Liver (tissue), 8 donors: ENCODE measurements at regions not wholly inside any gene's neighbourhood (a gene's known extent, or its start where the extent isn't known, plus 50 kb on each side); places are given as distances from the start of the nearest gene placed in this dataset.

Source experiments
- DNase-seq: peaks from one replicate; pipeline ENCODE4 v3.0.0-alpha.2; 2017; ENCODE audit warnings: low spot score
- H3K27ac ChIP-seq, 2 donors: one replicate each; pipeline ENCODE4 v1.7.0; 2013; ENCODE audit warnings: inconsistent platforms in 2 of 2, low read length in 2 of 2, control low read depth in 1 of 2, low read depth in 1 of 2, mild to moderate bottlenecking in 1 of 2
- H3K27me3 ChIP-seq, 4 donors: one replicate each; pipeline versions ENCODE4 v1.6.1 to v1.7.0; 2013; ENCODE audit warnings: low read length in 3 of 4, inconsistent platforms in 1 of 4, mild to moderate bottlenecking in 1 of 4, moderate library complexity in 1 of 4; ENCODE audit not compliant: control insufficient read depth in 4 of 4, insufficient read depth in 4 of 4
- H3K36me3 ChIP-seq, 4 donors: one replicate each; pipeline versions ENCODE4 v1.6.1 to v1.7.0; 2013; ENCODE audit warnings: low read length in 3 of 4, mild to moderate bottlenecking in 3 of 4, low read depth in 1 of 4, moderate library complexity in 1 of 4; ENCODE audit not compliant: control insufficient read depth in 4 of 4, insufficient read depth in 3 of 4
- H3K4me1 ChIP-seq, 4 donors: one replicate each; pipeline versions ENCODE4 v1.6.1 to v1.7.0; 2013; ENCODE audit warnings: low read length in 3 of 4, mild to moderate bottlenecking in 3 of 4, moderate library complexity in 1 of 4; ENCODE audit not compliant: control insufficient read depth in 4 of 4, insufficient read depth in 4 of 4
- H3K4me3 ChIP-seq, 3 donors: one replicate each; pipeline versions ENCODE4 v1.6.1 to v1.7.0; 2013; ENCODE audit warnings: low read length in 3 of 3, control low read depth in 1 of 3, low read depth in 1 of 3, mild to moderate bottlenecking in 1 of 3
- H3K9ac ChIP-seq, 2 donors: one replicate each; pipeline ENCODE4 v1.7.0; 2013; ENCODE audit warnings: low read length in 2 of 2, mild to moderate bottlenecking in 2 of 2, moderate library complexity in 2 of 2, control low read depth in 1 of 2, low read depth in 1 of 2
- H3K9me3 ChIP-seq, 4 donors: one replicate each; pipeline versions ENCODE4 v1.6.1 to v1.7.0; 2013; ENCODE audit warnings: low read length in 3 of 4; ENCODE audit not compliant: control insufficient read depth in 4 of 4
- ATF3 ChIP-seq: IDR thresholded peaks from 2 replicates; pipeline ENCODE4 v1.6.1; 2016; ENCODE audit warnings: antibody characterized with exemption
- CTCF ChIP-seq: fragments of 150-350 bp; IDR thresholded peaks from 2 replicates; pipeline ENCODE4 v1.5.1; 2017; ENCODE audit warnings: improper control_type of control experiment, low read depth, low read length; ENCODE audit not compliant: missing input control
- EGR1 ChIP-seq, 2 donors: IDR thresholded peaks; 2 replicates each; pipeline ENCODE4 v1.6.1; 2016 to 2018; ENCODE audit warnings: antibody characterized with exemption in 2 of 2, low read depth in 2 of 2
- FOXA1 ChIP-seq: IDR thresholded peaks from 2 replicates; pipeline ENCODE4 v1.6.1; 2016; ENCODE audit warnings: antibody characterized with exemption
- FOXA2 ChIP-seq: IDR thresholded peaks from 2 replicates; pipeline ENCODE4 v1.6.1; 2016; ENCODE audit warnings: antibody characterized with exemption
- GABPA ChIP-seq, 2 donors: IDR thresholded peaks in 1 of 2; conservative IDR thresholded peaks in 1 of 2; 2 replicates each; pipeline ENCODE4 v1.6.1; 2016; ENCODE audit warnings: antibody characterized with exemption in 2 of 2, mild to moderate bottlenecking in 1 of 2, moderate library complexity in 1 of 2
- HNF4A ChIP-seq, 2 donors: conservative IDR thresholded peaks; 2 replicates each; pipeline ENCODE4 v1.6.1; 2016; ENCODE audit warnings: antibody characterized with exemption in 2 of 2, mild to moderate bottlenecking in 2 of 2
- HNF4G ChIP-seq: IDR thresholded peaks from 2 replicates; pipeline ENCODE4 v1.6.1; 2016; ENCODE audit warnings: antibody characterized with exemption
- JUND ChIP-seq, 2 donors: IDR thresholded peaks; 2 replicates each; pipeline ENCODE4 v1.6.1; 2016; ENCODE audit warnings: antibody characterized with exemption in 2 of 2
- MAX ChIP-seq: IDR thresholded peaks from 2 replicates; pipeline ENCODE4 v1.6.1; 2016; ENCODE audit warnings: antibody characterized with exemption
- NR2F2 ChIP-seq: IDR thresholded peaks from 2 replicates; pipeline ENCODE4 v1.6.1; 2016; ENCODE audit warnings: antibody characterized with exemption
- RAD21 ChIP-seq, 2 donors: IDR thresholded peaks; 2 replicates each; pipeline ENCODE4 v1.6.1; 2016; ENCODE audit warnings: antibody characterized with exemption in 2 of 2, mild to moderate bottlenecking in 2 of 2
- REST ChIP-seq: IDR thresholded peaks from 2 replicates; pipeline ENCODE4 v1.6.1; 2016; ENCODE audit warnings: antibody characterized with exemption, mild to moderate bottlenecking
- RXRA ChIP-seq, 2 donors: IDR thresholded peaks; 2 replicates each; pipeline ENCODE4 v1.6.1; 2017 to 2018; ENCODE audit warnings: antibody characterized with exemption in 2 of 2, mild to moderate bottlenecking in 1 of 2
- SP1 ChIP-seq: IDR thresholded peaks from 2 replicates; pipeline ENCODE4 v1.6.1; 2018; ENCODE audit warnings: antibody characterized with exemption, mild to moderate bottlenecking
- TAF1 ChIP-seq: conservative IDR thresholded peaks from 2 replicates; pipeline ENCODE4 v1.6.1; 2016; ENCODE audit warnings: antibody characterized with exemption, mild to moderate bottlenecking
- YY1 ChIP-seq: IDR thresholded peaks from 2 replicates; pipeline ENCODE4 v1.6.1; 2016; ENCODE audit warnings: antibody characterized with exemption, mild to moderate bottlenecking
- ZBTB33 ChIP-seq: IDR thresholded peaks from 2 replicates; pipeline ENCODE4 v1.6.1; 2016; ENCODE audit warnings: antibody characterized with exemption
- WGBS: extraction: QIAGEN DNeasy Blood & Tissue Kit; methylation state at CpG from one replicate; pipeline ENCODE4 v1.1.7; 2013; 5-methylcytosine and 5-hydroxymethylcytosine counted together
- donor health status: healthy.
- donor health status: healthy.
- donor health status: healthy.
- donor health status: healthy.
- donor health status: healthy.

DNA sequence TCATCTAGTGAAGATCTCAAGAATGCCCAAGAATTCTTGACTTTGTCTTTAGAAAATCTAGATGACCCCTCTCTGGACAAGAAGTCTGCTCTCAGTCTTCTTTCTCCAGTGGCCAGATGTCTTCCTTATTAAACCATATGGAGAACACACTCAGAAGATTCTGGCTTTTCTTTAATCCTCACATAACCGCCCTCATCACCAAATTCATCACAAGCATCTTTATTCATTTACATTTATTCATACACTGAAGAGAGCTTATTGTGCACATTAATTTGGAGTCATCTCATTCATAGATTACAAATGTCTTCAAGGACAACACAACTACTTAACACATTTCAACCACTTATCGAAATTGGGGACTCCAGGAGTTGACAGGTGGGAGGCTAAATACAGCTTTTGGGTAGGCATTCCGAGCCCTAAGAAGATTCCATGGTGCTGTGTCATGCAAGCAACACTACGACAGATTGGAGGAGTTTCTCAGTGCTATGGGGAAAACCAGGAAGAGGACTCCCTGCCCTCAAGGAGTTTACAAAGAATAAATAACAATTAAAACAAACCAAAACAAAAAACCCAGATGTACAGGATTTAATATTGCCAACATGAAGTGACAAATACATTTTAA is 64.8 kb upstream of the LCLAT1 start:
- 78% methylated on average over 4 of the region's 4 CpGs for WGBS
- no peaks in the 10 kb centered on the region for H3K9me3 ChIP-seq
- no peak overlapping the region for H3K4me3 ChIP-seq
- H3K9ac ChIP-seq = no peak overlapping the region
- H3K36me3 ChIP-seq = no peaks in the 10 kb centered on the region
- TF ChIP-seq FOXA2 (no peak), EGR1 (IDR thresholded peaks at IDR 0.05; ENCODE audit: low read depth in 2 of 2) (no peak), YY1 (no peak), REST (no peak), JUND (IDR thresholded peaks at IDR 0.05) (no peak), HNF4A (conservative IDR thresholded peaks at IDR 0.05) (no peak), ATF3 (no peak), TAF1 (no peak), FOXA1 (no peak), HNF4G (no peak), ZBTB33 (no peak), MAX (no peak), SP1 (no peak), RAD21 (IDR thresholded peaks at IDR 0.05) (no peak), CTCF (no peak)
- DNase-seq = no peak
- H3K27me3 ChIP-seq = no peaks in the 10 kb centered on the region
- no peaks in the 10 kb centered on the region for H3K4me1 ChIP-seq
- H3K27ac ChIP-seq = no peak overlapping the region

- TF ChIP-seq RAD21 (IDR thresholded peaks at IDR 0.05) = no peak
- no peak for TF ChIP-seq NR2F2
- no peak for TF ChIP-seq MAX
- TF ChIP-seq FOXA2 = no peak
- TF ChIP-seq RXRA (IDR thresholded peaks at IDR 0.05) = no peak
- no peak for TF ChIP-seq CTCF
- TF ChIP-seq ZBTB33 = no peak
- no peak for TF ChIP-seq FOXA1
- no peak for TF ChIP-seq HNF4G
- no peak for TF ChIP-seq GABPA (IDR thresholded peaks at IDR 0.05 in 1 of 2, conservative IDR thresholded peaks at IDR 0.05 in 1 of 2)
- TF ChIP-seq HNF4A (conservative IDR thresholded peaks at IDR 0.05) = no peak
- TF ChIP-seq TAF1 = no peak
- TF ChIP-seq JUND (IDR thresholded peaks at IDR 0.05) = no peak
- Histone ChIP-seq H3K36me3 (no peaks in the 10 kb centered on the region), H3K4me3 (no peak overlapping the region), H3K9me3 (no peaks in the 10 kb centered on the region), H3K27ac (no peak overlapping the region), H3K9ac (no peak overlapping the region), H3K4me1 (no peaks in the 10 kb centered on the region), H3K27me3 (no peaks in the 10 kb centered on the region)
- 78% methylated on average over 1 of the region's 1 CpG for WGBS
- DNase-seq = no peak
These were observed 64.1 kb upstream of the LCLAT1 start for GRCh38 chr2:30382995-30383394.
